ENCODE measurements at regions not wholly inside any gene's neighbourhood (a gene's known extent, or its start where the extent isn't known, plus 50 kb on each side); places are given as distances from the start of the nearest gene placed in this dataset.

DNA sequence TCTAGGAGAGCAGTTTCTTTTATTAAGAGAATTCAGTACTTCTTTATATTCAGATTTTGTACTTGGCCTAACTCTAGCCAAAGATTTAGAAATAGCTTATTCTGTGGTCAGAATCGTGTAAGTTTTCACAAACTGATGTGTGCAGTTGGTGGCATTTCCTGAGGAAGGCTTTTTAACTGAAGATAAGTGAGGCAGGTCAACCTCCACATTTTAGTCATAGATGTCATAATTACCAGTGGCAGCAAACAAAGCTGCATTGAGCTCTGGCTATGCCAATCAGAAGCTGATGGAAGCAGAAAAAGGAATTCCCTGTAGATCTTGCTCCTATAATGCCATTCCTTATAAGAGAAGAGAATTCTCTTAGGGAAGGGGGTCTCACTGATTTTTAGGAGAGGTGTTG, 141.3 kb upstream of the SP8 start (continued):
- TF ChIP-seq, protein P1, sequence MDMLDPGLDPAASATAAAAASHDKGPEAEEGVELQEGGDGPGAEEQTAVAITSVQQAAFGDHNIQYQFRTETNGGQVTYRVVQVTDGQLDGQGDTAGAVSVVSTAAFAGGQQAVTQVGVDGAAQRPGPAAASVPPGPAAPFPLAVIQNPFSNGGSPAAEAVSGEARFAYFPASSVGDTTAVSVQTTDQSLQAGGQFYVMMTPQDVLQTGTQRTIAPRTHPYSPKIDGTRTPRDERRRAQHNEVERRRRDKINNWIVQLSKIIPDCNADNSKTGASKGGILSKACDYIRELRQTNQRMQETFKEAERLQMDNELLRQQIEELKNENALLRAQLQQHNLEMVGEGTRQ (CRISPR knock-in tag; IDR thresholded peaks at IDR 0.05): no peak
- TF ChIP-seq, protein P2, sequence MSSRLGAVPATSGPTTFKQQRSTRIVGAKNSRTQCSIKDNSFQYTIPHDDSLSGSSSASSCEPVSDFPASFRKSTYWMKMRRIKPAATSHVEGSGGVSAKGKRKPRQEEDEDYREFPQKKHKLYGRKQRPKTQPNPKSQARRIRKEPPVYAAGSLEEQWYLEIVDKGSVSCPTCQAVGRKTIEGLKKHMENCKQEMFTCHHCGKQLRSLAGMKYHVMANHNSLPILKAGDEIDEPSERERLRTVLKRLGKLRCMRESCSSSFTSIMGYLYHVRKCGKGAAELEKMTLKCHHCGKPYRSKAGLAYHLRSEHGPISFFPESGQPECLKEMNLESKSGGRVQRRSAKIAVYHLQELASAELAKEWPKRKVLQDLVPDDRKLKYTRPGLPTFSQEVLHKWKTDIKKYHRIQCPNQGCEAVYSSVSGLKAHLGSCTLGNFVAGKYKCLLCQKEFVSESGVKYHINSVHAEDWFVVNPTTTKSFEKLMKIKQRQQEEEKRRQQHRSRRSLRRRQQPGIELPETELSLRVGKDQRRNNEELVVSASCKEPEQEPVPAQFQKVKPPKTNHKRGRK (CRISPR knock-in tag; IDR thresholded peaks at IDR 0.05; ENCODE audit: borderline replicate concordance): no peak
- TF ChIP-seq FOXK1 (CRISPR knock-in tag; IDR thresholded peaks at IDR 0.05) (no peak), GTF2I (CRISPR knock-in tag; conservative IDR thresholded peaks at IDR 0.05) (no peak)
- TF ChIP-seq, protein P3, sequence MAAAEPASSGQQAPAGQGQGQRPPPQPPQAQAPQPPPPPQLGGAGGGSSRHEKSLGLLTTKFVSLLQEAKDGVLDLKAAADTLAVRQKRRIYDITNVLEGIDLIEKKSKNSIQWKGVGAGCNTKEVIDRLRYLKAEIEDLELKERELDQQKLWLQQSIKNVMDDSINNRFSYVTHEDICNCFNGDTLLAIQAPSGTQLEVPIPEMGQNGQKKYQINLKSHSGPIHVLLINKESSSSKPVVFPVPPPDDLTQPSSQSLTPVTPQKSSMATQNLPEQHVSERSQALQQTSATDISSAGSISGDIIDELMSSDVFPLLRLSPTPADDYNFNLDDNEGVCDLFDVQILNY (CRISPR knock-in tag; IDR thresholded peaks at IDR 0.05): no peak
- TF ChIP-seq, protein P4, sequence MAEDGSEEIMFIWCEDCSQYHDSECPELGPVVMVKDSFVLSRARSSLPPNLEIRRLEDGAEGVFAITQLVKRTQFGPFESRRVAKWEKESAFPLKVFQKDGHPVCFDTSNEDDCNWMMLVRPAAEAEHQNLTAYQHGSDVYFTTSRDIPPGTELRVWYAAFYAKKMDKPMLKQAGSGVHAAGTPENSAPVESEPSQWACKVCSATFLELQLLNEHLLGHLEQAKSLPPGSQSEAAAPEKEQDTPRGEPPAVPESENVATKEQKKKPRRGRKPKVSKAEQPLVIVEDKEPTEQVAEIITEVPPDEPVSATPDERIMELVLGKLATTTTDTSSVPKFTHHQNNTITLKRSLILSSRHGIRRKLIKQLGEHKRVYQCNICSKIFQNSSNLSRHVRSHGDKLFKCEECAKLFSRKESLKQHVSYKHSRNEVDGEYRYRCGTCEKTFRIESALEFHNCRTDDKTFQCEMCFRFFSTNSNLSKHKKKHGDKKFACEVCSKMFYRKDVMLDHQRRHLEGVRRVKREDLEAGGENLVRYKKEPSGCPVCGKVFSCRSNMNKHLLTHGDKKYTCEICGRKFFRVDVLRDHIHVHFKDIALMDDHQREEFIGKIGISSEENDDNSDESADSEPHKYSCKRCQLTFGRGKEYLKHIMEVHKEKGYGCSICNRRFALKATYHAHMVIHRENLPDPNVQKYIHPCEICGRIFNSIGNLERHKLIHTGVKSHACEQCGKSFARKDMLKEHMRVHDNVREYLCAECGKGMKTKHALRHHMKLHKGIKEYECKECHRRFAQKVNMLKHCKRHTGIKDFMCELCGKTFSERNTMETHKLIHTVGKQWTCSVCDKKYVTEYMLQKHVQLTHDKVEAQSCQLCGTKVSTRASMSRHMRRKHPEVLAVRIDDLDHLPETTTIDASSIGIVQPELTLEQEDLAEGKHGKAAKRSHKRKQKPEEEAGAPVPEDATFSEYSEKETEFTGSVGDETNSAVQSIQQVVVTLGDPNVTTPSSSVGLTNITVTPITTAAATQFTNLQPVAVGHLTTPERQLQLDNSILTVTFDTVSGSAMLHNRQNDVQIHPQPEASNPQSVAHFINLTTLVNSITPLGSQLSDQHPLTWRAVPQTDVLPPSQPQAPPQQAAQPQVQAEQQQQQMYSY (CRISPR knock-in tag; IDR thresholded peaks at IDR 0.05): no peak
- TF ChIP-seq, protein P5, sequence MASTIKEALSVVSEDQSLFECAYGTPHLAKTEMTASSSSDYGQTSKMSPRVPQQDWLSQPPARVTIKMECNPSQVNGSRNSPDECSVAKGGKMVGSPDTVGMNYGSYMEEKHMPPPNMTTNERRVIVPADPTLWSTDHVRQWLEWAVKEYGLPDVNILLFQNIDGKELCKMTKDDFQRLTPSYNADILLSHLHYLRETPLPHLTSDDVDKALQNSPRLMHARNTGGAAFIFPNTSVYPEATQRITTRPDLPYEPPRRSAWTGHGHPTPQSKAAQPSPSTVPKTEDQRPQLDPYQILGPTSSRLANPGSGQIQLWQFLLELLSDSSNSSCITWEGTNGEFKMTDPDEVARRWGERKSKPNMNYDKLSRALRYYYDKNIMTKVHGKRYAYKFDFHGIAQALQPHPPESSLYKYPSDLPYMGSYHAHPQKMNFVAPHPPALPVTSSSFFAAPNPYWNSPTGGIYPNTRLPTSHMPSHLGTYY (CRISPR knock-in tag; IDR thresholded peaks at IDR 0.05): no peak

DNA sequence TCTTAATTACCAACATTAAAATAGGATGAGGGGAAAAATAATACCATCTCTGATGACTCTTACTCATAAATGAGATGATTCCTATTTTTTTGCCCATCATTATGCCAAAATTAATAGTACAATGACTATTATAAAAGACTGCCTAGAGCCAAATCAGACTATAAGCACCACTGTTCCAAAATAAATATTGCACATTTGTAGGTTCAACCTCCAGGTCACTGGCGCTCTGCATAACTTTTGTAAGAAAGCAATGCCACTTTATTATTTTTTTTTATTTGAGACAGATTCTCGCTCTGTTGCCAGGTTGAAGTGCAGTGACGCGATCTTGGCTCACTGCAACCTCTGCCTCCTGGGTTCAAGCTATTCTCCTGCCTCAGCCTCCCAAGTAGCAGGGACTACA, 142.5 kb upstream of the SP8 start:
- H3K9me3 Mint-ChIP-seq: peaks cover 11% of the 10 kb centered on the region
- CTCF ChIA-PET: no interaction called here

DNA sequence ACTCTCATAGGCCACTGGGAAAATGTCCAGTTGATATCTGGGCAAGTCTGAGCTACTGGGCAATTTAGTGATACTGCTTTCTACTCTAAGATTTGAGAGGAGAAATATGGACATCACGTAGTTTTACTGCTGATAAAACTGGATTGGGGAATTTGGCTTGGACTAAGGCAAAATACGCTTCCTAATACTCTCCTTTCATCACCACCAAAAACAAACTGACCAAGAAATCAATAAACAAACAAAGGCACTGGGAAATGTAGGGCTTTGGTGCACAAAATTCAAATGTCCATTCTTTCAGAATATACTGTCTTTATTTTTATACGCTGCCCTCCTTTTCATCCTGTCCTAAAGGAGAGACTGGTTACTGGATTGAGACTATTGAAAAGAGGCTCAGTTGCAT, 145.1 kb upstream of the SP8 start:
- no peak for TF ChIP-seq TCF7 (CRISPR knock-in tag; IDR thresholded peaks at IDR 0.05; ENCODE audit: low read depth)
- no peak for TF ChIP-seq ZNF219 (CRISPR knock-in tag; IDR thresholded peaks at IDR 0.05; ENCODE audit: borderline replicate concordance)
- TF ChIP-seq ZNF232 (CRISPR knock-in tag; IDR thresholded peaks at IDR 0.05): no peak
- TF ChIP-seq OVOL2 (CRISPR knock-in tag; IDR thresholded peaks at IDR 0.05; ENCODE audit: borderline replicate concordance): no peak
- TF ChIP-seq MXD4 (CRISPR knock-in tag; IDR thresholded peaks at IDR 0.05; ENCODE audit: borderline replicate concordance): no peak
- no peak for TF ChIP-seq SMAD4 (CRISPR knock-in tag; IDR thresholded peaks at IDR 0.05)
- TF ChIP-seq, protein P6, sequence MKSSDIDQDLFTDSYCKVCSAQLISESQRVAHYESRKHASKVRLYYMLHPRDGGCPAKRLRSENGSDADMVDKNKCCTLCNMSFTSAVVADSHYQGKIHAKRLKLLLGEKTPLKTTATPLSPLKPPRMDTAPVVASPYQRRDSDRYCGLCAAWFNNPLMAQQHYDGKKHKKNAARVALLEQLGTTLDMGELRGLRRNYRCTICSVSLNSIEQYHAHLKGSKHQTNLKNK (CRISPR knock-in tag; IDR thresholded peaks at IDR 0.05): no peak
- no peak for TF ChIP-seq EMX1 (CRISPR knock-in tag; IDR thresholded peaks at IDR 0.05)
- TF ChIP-seq ELF4 (CRISPR knock-in tag; IDR thresholded peaks at IDR 0.05; ENCODE audit: low read depth): no peak
- no peak for TF ChIP-seq FOXJ3 (CRISPR knock-in tag; IDR thresholded peaks at IDR 0.05; ENCODE audit: borderline replicate concordance)
- TF ChIP-seq ZNF317 (CRISPR knock-in tag; IDR thresholded peaks at IDR 0.05; ENCODE audit: borderline replicate concordance, low read depth): no peak
- no peaks in the 10 kb centered on the region for H3K4me1 Mint-ChIP-seq
- CTCF ChIA-PET: no interaction called here
- H3K27me3 Mint-ChIP-seq (ENCODE audit: low read depth): no peaks in the 10 kb centered on the region
- ATAC-seq (no peak), DNase-seq (ENCODE audit: low spot score) (no peak)
- no peak overlapping the region for H3K27ac Mint-ChIP-seq
- H3K9me3 Mint-ChIP-seq: peaks cover 9% of the 10 kb centered on the region
- POLR2A ChIA-PET: interaction anchor here (0.7 kb wide), 1 partner anchor 156 kb away, joined by 3 read pairs; no protein-coding TSS in a partner anchor
- H3K36me3 Mint-ChIP-seq: peaks cover 6% of the 10 kb centered on the region; the same call in 1 of the 2 replicates
- H3K4me3 Mint-ChIP-seq: no peak overlapping the region

More for the DNA sequence above, 142.5 kb upstream of the SP8 start:
- TF ChIP-seq, protein P7, sequence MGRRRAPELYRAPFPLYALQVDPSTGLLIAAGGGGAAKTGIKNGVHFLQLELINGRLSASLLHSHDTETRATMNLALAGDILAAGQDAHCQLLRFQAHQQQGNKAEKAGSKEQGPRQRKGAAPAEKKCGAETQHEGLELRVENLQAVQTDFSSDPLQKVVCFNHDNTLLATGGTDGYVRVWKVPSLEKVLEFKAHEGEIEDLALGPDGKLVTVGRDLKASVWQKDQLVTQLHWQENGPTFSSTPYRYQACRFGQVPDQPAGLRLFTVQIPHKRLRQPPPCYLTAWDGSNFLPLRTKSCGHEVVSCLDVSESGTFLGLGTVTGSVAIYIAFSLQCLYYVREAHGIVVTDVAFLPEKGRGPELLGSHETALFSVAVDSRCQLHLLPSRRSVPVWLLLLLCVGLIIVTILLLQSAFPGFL (CRISPR knock-in tag; IDR thresholded peaks at IDR 0.05; ENCODE audit: borderline replicate concordance): no peak
- TF ChIP-seq JUN (CRISPR knock-in tag; IDR thresholded peaks at IDR 0.05) (no peak), CBFB (CRISPR knock-in tag; IDR thresholded peaks at IDR 0.05; ENCODE audit: low read depth) (no peak), MXD4 (CRISPR knock-in tag; IDR thresholded peaks at IDR 0.05; ENCODE audit: borderline replicate concordance) (no peak), RELA (CRISPR knock-in tag; IDR thresholded peaks at IDR 0.05; ENCODE audit: borderline replicate concordance) (no peak), MYBL2 (CRISPR knock-in tag; IDR thresholded peaks at IDR 0.05) (no peak), HMGA2 (CRISPR knock-in tag; IDR thresholded peaks at IDR 0.05) (no peak), ZNF263 (CRISPR knock-in tag; IDR thresholded peaks at IDR 0.05; ENCODE audit: low read depth) (no peak), GTF2I (CRISPR knock-in tag; conservative IDR thresholded peaks at IDR 0.05) (no peak)
- TF ChIP-seq, protein P8, sequence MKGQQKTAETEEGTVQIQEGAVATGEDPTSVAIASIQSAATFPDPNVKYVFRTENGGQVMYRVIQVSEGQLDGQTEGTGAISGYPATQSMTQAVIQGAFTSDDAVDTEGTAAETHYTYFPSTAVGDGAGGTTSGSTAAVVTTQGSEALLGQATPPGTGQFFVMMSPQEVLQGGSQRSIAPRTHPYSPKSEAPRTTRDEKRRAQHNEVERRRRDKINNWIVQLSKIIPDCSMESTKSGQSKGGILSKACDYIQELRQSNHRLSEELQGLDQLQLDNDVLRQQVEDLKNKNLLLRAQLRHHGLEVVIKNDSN (CRISPR knock-in tag; IDR thresholded peaks at IDR 0.05): no peak
- Mint-ChIP-seq H3K27me3 (ENCODE audit: low read depth) (no peaks in the 10 kb centered on the region), H3K36me3 (peaks cover 6% of the 10 kb centered on the region; the same call in 1 of the 2 replicates), H3K4me3 (no peak overlapping the region), H3K4me1 (no peaks in the 10 kb centered on the region), H3K27ac (no peak overlapping the region)
- ATAC-seq: no peak
- POLR2A ChIA-PET: no interaction called here
- no peak for DNase-seq (ENCODE audit: low spot score)
